ENCODE measurements at regions not wholly inside any gene's neighbourhood (a gene's known extent, or its start where the extent isn't known, plus 50 kb on each side); places are given as distances from the start of the nearest gene placed in this dataset.

DNA sequence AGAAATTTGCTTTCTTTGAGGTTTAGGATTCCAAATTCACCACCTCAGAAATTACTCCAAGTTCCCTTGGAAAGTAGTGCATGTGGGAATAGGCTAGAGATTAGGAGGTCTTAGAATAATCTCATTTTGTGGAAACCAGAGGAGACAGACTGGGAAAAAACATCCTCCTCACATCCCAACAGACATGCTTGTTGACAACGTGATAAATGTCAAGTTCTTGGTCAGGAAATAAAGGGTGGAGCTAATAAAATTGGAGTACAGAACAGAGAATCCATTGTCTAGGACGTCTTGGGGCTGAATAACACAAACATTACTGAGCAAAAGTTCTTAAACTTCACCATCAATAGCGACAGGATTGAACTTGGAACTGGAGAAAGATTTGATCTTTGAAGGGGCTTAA, 233.4 kb downstream of the PABPC4L start:
- TF ChIP-seq, protein P1, sequence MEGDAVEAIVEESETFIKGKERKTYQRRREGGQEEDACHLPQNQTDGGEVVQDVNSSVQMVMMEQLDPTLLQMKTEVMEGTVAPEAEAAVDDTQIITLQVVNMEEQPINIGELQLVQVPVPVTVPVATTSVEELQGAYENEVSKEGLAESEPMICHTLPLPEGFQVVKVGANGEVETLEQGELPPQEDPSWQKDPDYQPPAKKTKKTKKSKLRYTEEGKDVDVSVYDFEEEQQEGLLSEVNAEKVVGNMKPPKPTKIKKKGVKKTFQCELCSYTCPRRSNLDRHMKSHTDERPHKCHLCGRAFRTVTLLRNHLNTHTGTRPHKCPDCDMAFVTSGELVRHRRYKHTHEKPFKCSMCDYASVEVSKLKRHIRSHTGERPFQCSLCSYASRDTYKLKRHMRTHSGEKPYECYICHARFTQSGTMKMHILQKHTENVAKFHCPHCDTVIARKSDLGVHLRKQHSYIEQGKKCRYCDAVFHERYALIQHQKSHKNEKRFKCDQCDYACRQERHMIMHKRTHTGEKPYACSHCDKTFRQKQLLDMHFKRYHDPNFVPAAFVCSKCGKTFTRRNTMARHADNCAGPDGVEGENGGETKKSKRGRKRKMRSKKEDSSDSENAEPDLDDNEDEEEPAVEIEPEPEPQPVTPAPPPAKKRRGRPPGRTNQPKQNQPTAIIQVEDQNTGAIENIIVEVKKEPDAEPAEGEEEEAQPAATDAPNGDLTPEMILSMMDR (IDR thresholded peaks at IDR 0.05; ENCODE audit: insufficient read depth, low read depth, low read length, missing control alignments): no peak
- DNase-seq (ENCODE audit: low read depth): no peak
- H3K4me3 ChIP-seq (ENCODE audit: low read depth, low read length): no peak overlapping the region

DNA sequence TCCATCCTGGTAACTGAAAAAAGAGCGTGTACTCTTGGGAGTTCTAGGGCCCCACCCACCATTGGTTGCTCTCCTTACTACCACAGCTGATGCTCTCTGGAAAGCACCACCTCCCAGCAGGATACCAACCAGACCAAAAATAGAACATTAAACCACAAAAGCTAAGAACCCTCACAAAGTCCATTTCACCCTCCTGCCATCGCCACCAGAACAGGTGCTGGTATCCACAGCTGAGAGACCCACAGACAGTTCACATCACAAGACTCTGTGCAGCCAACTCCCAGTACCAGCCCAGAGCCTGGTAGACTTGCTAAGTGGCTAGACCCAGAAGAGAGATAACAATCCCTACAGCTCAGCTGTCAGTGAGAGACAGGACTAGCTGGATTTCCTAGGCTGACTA, 240.6 kb downstream of the PABPC4L start:
- no peak overlapping the region for H3K4me3 ChIP-seq (ENCODE audit: low read depth, low read length)
- no peak for DNase-seq (ENCODE audit: low read depth)
- TF ChIP-seq, protein P1 (IDR thresholded peaks at IDR 0.05; ENCODE audit: insufficient read depth, low read depth, low read length, missing control alignments): no peak

DNA sequence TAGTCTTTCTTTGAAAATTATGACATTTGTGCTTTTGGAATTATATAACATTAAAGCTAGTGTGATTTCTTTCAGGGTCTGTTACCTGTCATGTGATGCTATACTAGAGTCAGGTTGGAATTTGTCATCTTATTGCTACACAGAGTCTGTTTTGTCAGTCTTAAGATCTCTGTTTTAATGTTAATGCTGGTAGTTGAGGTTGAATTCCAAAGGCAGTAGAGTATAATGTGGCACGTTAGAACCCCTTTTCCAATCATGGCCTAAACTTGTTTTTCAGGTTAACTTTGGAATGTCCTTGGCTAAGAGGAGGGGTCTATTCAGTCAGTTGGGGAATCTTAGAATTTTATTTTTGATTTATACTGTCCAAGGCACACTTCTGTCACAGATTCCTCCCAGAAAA, 258.5 kb downstream of the PABPC4L start:
- DNase-seq (ENCODE audit: low read depth): no peak
- H3K4me3 ChIP-seq (ENCODE audit: low read depth, low read length): no peak overlapping the region
- TF ChIP-seq, protein P1 (IDR thresholded peaks at IDR 0.05; ENCODE audit: insufficient read depth, low read depth, low read length, missing control alignments): no peak

DNA sequence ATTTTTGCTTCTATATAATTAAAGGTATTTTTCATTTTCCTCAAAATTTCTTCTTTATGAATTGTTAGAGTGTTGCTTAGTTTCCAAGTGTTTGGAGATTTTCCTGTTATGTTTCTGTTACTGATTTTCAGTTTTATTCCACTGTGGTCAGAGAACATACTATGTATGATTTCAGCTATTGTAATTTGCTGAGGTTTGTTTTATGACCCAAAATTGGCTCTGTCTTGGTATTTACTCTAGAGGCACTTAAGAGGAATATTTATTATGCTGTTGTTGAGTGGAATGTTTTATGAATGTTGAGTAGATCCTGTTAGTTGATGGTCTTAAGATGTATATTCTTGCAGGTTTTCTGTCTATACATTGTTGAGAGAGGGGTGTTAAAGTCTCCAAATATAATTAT, 263.5 kb downstream of the PABPC4L start:
- TF ChIP-seq, protein P1 (IDR thresholded peaks at IDR 0.05; ENCODE audit: insufficient read depth, low read depth, low read length, missing control alignments): no peak
- H3K4me3 ChIP-seq (ENCODE audit: low read depth, low read length): no peak overlapping the region
- no peak for DNase-seq (ENCODE audit: low read depth)

DNA sequence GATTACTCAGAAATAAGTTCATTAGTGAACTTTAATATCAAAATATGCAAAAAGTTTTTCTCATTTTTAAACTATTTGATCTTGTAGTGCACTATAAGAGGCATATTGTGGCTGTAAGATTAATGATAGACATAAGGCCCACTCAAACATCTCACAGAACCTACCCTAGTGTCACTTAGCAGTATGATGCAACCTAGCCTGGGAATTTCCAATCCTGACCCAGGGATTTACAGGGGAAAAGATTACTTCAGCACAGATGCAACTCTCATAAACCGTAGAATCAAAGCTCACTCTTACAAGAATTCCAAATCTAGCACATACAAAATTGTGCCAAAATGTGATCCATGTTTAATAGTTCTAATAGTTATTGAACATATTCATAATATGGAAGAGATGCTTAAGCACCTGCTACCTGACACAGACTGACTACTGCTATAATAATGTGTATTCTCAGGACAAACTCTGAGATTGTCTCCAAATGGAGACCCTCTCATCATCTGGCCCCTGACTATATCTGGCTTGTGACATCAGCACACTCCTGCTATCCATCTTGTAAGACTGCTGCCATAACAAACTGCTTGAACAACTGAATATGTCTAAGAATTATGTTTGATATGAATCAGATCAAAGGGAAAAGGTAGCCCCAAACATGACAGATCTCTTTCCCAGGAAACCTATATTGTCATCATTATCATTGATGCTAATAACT, 271.9 kb downstream of the PABPC4L start:
- TF ChIP-seq, protein P1 (IDR thresholded peaks at IDR 0.05; ENCODE audit: insufficient read depth, low read depth, low read length, missing control alignments): no peak
- no peak for DNase-seq (ENCODE audit: low read depth)
- H3K4me3 ChIP-seq (ENCODE audit: low read depth, low read length): no peak overlapping the region

DNA sequence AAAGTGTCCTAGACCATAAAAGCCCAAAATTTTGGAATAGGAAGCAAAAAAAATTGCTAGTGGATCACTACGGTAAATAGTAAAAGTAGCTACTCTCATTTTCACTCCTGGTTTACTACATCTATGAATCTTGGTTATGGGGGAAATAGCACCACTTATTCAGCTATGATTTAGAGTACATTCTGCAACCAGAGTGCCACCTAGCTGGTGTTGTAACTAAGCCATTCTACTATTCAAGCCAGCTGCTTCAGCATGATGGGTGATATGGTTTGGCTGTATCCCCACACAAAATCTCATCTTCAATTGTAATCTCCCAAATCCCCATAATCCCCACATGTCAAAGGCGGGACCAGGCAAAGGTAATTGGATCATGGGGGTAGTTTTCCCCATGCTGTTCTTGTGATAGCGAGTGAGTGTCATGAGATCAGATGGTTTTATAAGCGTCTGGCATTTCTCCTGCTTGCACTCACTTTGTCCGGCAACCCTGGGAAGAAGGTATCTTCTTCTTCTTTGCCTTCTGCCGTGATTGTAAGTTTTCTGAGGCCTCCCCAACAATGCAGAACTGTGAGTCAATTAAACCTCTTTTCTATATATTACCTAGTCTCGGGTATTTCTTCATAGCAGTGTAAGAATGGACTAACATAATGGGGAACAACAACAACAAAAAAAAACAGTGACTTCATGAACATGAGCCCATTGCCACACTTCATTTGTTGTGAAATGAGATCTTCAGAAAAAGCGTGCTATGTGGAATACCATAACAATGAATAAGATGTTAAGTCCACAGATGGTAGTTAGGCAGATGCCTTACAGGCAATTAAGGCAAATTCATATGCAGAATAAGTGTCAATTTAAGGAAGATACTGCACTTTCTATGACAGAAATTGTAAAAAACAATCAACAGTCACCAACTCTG, 280.1 kb downstream of the PABPC4L start:
- no peak for DNase-seq (ENCODE audit: low read depth)
- H3K4me3 ChIP-seq (ENCODE audit: low read depth, low read length): no peak overlapping the region
- TF ChIP-seq, protein P1 (IDR thresholded peaks at IDR 0.05; ENCODE audit: insufficient read depth, low read depth, low read length, missing control alignments): no peak

Data from GM12865 (cell line).